GM12878 (cell line): ENCODE measurements at regions not wholly inside any gene's neighbourhood (a gene's known extent, or its start where the extent isn't known, plus 50 kb on each side); places are given as distances from the start of the nearest gene placed in this dataset.

Experiments
- ATAC-seq: fragments of 200-7000 bp; cut with Tn5 transposase; 3 replicates; pipeline ENCODE4 v1.9.1; 2020; ENCODE audit warnings: mild to moderate bottlenecking, moderate library complexity
- BruUV-seq: library from RNA; stranded (reverse); fragments of 400-500 nt; replicated peaks from 2 replicates; lab custom pipeline; 2021; lab: Mats Ljungman, UMichigan
- CTCF ChIA-PET: fragments of 300-600 bp; sonication (Branson Sonifier 250); formaldehyde crosslinking; extraction: SDS; loops from one replicate; lab custom pipeline; 2021; ENCODE audit warnings: inconsistent platforms; lab: Yijun Ruan, JAX
- POLR2A ChIA-PET: fragments of 350-600 bp; formaldehyde crosslinking; extraction: SDS; loops from one replicate; lab custom pipeline; 2021; ENCODE audit warnings: inconsistent platforms; lab: Charles Lee
- RAD21 ChIA-PET: fragments of 300-600 bp; sonication (Branson Sonifier 250); formaldehyde crosslinking; loops from one replicate; lab custom pipeline; 2023; ENCODE audit warnings: antibody characterized with exemption; ENCODE audit not compliant: unreplicated experiment; lab: Charles Lee
- SMC1A ChIA-PET: fragments of 300-600 bp; sonication (Branson Sonifier 250); formaldehyde crosslinking; loops from one replicate; lab custom pipeline; 2023; ENCODE audit not compliant: unreplicated experiment, uncharacterized antibody; lab: Charles Lee
- DNase-seq: peaks from one replicate; pipeline ENCODE4 v3.0.0-alpha.2; 2011; ENCODE audit warnings: low read depth, low spot score
- FAIRE-seq: peaks from 3 replicates; lab custom pipeline; 2011; peaks lifted over from hg19 to GRCh38; lab: Jason Lieb, UNC
- H2AFZ ChIP-seq: 2 replicates; pipeline ENCODE4 v1.6.0; 2011; ENCODE audit warnings: low read depth, low read length, control low read depth; ENCODE audit not compliant: control insufficient read depth
- H3K27ac ChIP-seq: 2 replicates; pipeline ENCODE4 v1.5.1; 2011; ENCODE audit warnings: control low read depth; ENCODE audit not compliant: control insufficient read depth, insufficient read depth
- H3K27me3 ChIP-seq, 2 experiments: replicated peaks in 1 of 2; 2 replicates each; pipeline versions ENCODE4 v1.6.0 to v1.6.1; 2011; ENCODE audit warnings: low read length in 1 of 2; ENCODE audit not compliant: control insufficient read depth in 2 of 2, insufficient read depth in 2 of 2
- H3K36me3 ChIP-seq, 2 experiments: 2 replicates each; pipeline ENCODE4 v1.5.1; 2011; ENCODE audit warnings: low read length in 1 of 2; ENCODE audit not compliant: control insufficient read depth in 2 of 2, insufficient read depth in 2 of 2
- H3K4me1 ChIP-seq: 2 replicates; pipeline ENCODE4 v1.6.1; 2011; ENCODE audit warnings: mild to moderate bottlenecking, low read length, moderate library complexity, mixed read lengths; ENCODE audit not compliant: control insufficient read depth, insufficient read depth
- H3K4me2 ChIP-seq: 2 replicates; pipeline ENCODE4 v1.6.0; 2011; ENCODE audit warnings: control low read depth; ENCODE audit not compliant: control insufficient read depth, insufficient read depth
- H3K4me3 ChIP-seq: fragments of 200-600 bp; sonication (generic); 2 replicates; pipeline ENCODE4 v1.5.1; 2016
- H3K79me2 ChIP-seq: 2 replicates; pipeline ENCODE4 v1.6.0; 2011; ENCODE audit warnings: low read length; ENCODE audit not compliant: control insufficient read depth, insufficient read depth
- H3K9ac ChIP-seq: 2 replicates; pipeline ENCODE4 v1.8.0; 2011; ENCODE audit warnings: low read length, control low read depth, mixed read lengths; ENCODE audit not compliant: control insufficient read depth, insufficient read depth
- H3K9me3 ChIP-seq: replicated peaks from 3 replicates; pipeline ENCODE4 v1.5.1; 2011; ENCODE audit warnings: mild to moderate bottlenecking, low read length; ENCODE audit not compliant: control insufficient read depth, insufficient read depth
- H4K20me1 ChIP-seq: 2 replicates; pipeline ENCODE4 v1.6.0; 2011; ENCODE audit not compliant: control insufficient read depth, insufficient read depth
- HDAC2 ChIP-seq: fragments of 200-600 bp; sonication (generic); IDR thresholded peaks from 2 replicates; pipeline ENCODE4 v1.6.1; 2017
- POU2F2 ChIP-seq: IDR thresholded peaks from 3 replicates; pipeline ENCODE4 v1.6.1; 2011; ENCODE audit warnings: low read depth, mild to moderate bottlenecking, low read length, borderline replicate concordance
- SPI1 ChIP-seq: IDR thresholded peaks from 2 replicates; pipeline ENCODE4 v1.6.1; 2011; ENCODE audit warnings: low read depth, mild to moderate bottlenecking, low read length, moderate library complexity, borderline replicate concordance; ENCODE audit not compliant: insufficient read depth
- WGBS: methylation state at CpG from one replicate; pipeline ENCODE4 v1.1.6; 2016; ENCODE audit warnings: low lambda C conversion rate; ENCODE audit not compliant: insufficient replicate concordance, insufficient coverage; ENCODE audit errors: missing lambda C conversion rate; 5-methylcytosine and 5-hydroxymethylcytosine counted together
- in situ Hi-C: fragments of 300-500 bp; cut with MboI; formaldehyde crosslinking; loops from 9 replicates; pipeline ENCODE4 v1.14.3; 2018; ENCODE audit warnings: mixed read lengths
- intact Hi-C: fragments of 100-400 bp; cut with micrococcal nuclease; formaldehyde crosslinking; loops from one replicate; pipeline ENCODE4 v1.14.2; 2022; ENCODE audit not compliant: unreplicated experiment
- TF ChIP-seq, protein P1 (sequence below): fragments of 450-650 bp; IDR thresholded peaks from 2 replicates; pipeline ENCODE4 v1.6.1; 2016; ENCODE audit warnings: mild to moderate bottlenecking, moderate library complexity, borderline replicate concordance

DNA sequence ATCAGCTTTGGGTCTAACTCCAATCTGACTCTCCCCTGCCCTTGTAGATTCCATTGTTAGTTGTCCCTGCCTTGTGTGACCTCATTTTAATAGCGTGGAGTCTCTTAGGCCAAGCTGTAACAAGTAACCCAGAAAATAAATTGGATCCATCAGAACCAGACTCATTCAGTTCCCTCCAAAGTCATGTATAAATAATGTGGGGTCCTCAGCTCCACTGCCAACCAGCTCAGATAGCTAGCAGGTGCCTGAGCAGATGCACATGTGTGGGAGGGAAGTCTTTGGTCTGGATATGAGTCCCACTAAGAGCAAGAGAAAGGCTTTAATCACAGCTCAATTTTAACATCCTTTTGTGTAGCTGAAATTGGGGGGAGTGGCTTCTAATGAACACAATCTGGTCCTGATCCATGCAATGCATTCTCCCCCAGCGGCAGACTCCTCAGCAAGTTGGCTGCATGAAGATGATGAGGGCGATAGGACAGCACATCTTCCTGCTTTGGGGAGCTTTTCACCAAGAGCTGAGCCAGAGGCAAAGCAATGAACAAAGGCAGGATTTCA is 151.6 kb downstream of the ABCC12 start:
- POLR2A ChIA-PET: interaction anchor here (0.8 kb wide), 1 partner anchor 17 kb away, joined by 3 read pairs; no protein-coding TSS in a partner anchor
- Histone ChIP-seq H3K4me2 (no peak overlapping the region), H2AFZ (no peak overlapping the region), H3K4me1 (no peaks in the 10 kb centered on the region), H3K27ac (no peak overlapping the region), H3K9ac (no peak overlapping the region), H3K36me3 (no peaks in the 10 kb centered on the region), H3K9me3 (no peaks in the 10 kb centered on the region), H3K4me3 (no peak overlapping the region), H3K79me2 (no peaks in the 10 kb centered on the region), H3K27me3 (no peaks in the 10 kb centered on the region), H4K20me1 (no peaks in the 10 kb centered on the region)
- FAIRE-seq: no peak
- no TSS peak for BruUV-seq
- RAD21 ChIA-PET: no interaction called here
- in situ Hi-C loops: no loop called here
- CTCF ChIA-PET: no interaction called here
- SMC1A ChIA-PET: no interaction called here
- DNase-seq: no peak
- intact Hi-C loops: no loop called here
- ATAC-seq: no peak
- 18% methylated on average over 3 of the region's 3 CpGs for WGBS
- TF ChIP-seq POU2F2 (no peak), HDAC2 (no peak), SPI1 (no peak)
- TF ChIP-seq, protein P1, sequence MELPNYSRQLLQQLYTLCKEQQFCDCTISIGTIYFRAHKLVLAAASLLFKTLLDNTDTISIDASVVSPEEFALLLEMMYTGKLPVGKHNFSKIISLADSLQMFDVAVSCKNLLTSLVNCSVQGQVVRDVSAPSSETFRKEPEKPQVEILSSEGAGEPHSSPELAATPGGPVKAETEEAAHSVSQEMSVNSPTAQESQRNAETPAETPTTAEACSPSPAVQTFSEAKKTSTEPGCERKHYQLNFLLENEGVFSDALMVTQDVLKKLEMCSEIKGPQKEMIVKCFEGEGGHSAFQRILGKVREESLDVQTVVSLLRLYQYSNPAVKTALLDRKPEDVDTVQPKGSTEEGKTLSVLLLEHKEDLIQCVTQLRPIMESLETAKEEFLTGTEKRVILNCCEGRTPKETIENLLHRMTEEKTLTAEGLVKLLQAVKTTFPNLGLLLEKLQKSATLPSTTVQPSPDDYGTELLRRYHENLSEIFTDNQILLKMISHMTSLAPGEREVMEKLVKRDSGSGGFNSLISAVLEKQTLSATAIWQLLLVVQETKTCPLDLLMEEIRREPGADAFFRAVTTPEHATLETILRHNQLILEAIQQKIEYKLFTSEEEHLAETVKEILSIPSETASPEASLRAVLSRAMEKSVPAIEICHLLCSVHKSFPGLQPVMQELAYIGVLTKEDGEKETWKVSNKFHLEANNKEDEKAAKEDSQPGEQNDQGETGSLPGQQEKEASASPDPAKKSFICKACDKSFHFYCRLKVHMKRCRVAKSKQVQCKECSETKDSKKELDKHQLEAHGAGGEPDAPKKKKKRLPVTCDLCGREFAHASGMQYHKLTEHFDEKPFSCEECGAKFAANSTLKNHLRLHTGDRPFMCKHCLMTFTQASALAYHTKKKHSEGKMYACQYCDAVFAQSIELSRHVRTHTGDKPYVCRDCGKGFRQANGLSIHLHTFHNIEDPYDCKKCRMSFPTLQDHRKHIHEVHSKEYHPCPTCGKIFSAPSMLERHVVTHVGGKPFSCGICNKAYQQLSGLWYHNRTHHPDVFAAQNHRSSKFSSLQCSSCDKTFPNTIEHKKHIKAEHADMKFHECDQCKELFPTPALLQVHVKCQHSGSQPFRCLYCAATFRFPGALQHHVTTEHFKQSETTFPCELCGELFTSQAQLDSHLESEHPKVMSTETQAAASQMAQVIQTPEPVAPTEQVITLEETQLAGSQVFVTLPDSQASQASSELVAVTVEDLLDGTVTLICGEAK: no peak
- TF ChIP-seq, all 136 proteins: peak for 0
